ENCODE measurements at regions not wholly inside any gene's neighbourhood (a gene's known extent, or its start where the extent isn't known, plus 50 kb on each side); places are given as distances from the start of the nearest gene placed in this dataset.

- no peak for DNase-seq (ENCODE audit: low read depth in 2 of 2)
These were observed 361.8 kb downstream of the ZEB2 start for GRCh38 chr2:144158096-144158495.

GRCh38 chr2:144156736-144157640 is 362.9 kb downstream of the ZEB2 start:
- DNase-seq (ENCODE audit: low read depth in 2 of 2), result no peak

- no peak for DNase-seq (ENCODE audit: low read depth in 2 of 2)
These were observed 365.7 kb downstream of the ZEB2 start for GRCh38 chr2:144154205-144154604.

GRCh38 chr2:144152817-144153271 is 367.1 kb downstream of the ZEB2 start:
- no peak for DNase-seq (ENCODE audit: low read depth in 2 of 2)

GRCh38 chr2:144151851-144152250 is 368.1 kb downstream of the ZEB2 start:
- DNase-seq (ENCODE audit: low read depth in 2 of 2), result no peak

GRCh38 chr2:144151405-144151804 is 368.5 kb downstream of the ZEB2 start:
- DNase-seq (ENCODE audit: low read depth in 2 of 2), result no peak

GRCh38 chr2:144147356-144147755 is 372.6 kb downstream of the ZEB2 start:
- no peak for DNase-seq (ENCODE audit: low read depth in 2 of 2)

GRCh38 chr2:144146876-144147275 is 373.0 kb downstream of the ZEB2 start:
- DNase-seq (ENCODE audit: low read depth in 2 of 2), result no peak

- DNase-seq (ENCODE audit: low read depth in 2 of 2), result no peak
These were observed 373.8 kb downstream of the ZEB2 start for GRCh38 chr2:144146076-144146475.

GRCh38 chr2:144143294-144144151 is 376.4 kb downstream of the ZEB2 start:
- no peak for DNase-seq (ENCODE audit: low read depth in 2 of 2)

- no peak for DNase-seq (ENCODE audit: low read depth in 2 of 2)
These were observed 379.0 kb downstream of the ZEB2 start for GRCh38 chr2:144140891-144141290.

GRCh38 chr2:144137705-144138428 is 382.1 kb downstream of the ZEB2 start:
- DNase-seq (ENCODE audit: low read depth in 2 of 2), result no peak

- no peak for DNase-seq (ENCODE audit: low read depth in 2 of 2)
These were observed 382.6 kb downstream of the ZEB2 start for GRCh38 chr2:144137272-144137671.

GRCh38 chr2:144136297-144137010 is 383.5 kb downstream of the ZEB2 start:
- DNase-seq (ENCODE audit: low read depth in 2 of 2), result no peak

- DNase-seq (ENCODE audit: low read depth in 2 of 2), result no peak
These were observed 385.8 kb downstream of the ZEB2 start for GRCh38 chr2:144133936-144134665.

GRCh38 chr2:144132357-144132756 is 387.6 kb downstream of the ZEB2 start:
- DNase-seq (ENCODE audit: low read depth in 2 of 2), result no peak

GRCh38 chr2:144131042-144131441 is 388.9 kb downstream of the ZEB2 start:
- no peak for DNase-seq (ENCODE audit: low read depth in 2 of 2)

GRCh38 chr2:144130551-144130950 is 389.4 kb downstream of the ZEB2 start:
- no peak for DNase-seq (ENCODE audit: low read depth in 2 of 2)

GRCh38 chr2:144128130-144128746 is 391.7 kb downstream of the ZEB2 start:
- DNase-seq (ENCODE audit: low read depth in 2 of 2), result no peak

- DNase-seq (ENCODE audit: low read depth in 2 of 2), result no peak
These were observed 392.2 kb downstream of the ZEB2 start for GRCh38 chr2:144127693-144128092.

Measured in stimulated activated CD8-positive, alpha-beta memory T cell treated with anti-CD3 and anti-CD28 coated beads, Interleukin-2, amount 100 ng/mL, for 1 hour (primary cell).